ENCODE measurements at regions not wholly inside any gene's neighbourhood (a gene's known extent, or its start where the extent isn't known, plus 50 kb on each side); places are given as distances from the start of the nearest gene placed in this dataset.

DNA sequence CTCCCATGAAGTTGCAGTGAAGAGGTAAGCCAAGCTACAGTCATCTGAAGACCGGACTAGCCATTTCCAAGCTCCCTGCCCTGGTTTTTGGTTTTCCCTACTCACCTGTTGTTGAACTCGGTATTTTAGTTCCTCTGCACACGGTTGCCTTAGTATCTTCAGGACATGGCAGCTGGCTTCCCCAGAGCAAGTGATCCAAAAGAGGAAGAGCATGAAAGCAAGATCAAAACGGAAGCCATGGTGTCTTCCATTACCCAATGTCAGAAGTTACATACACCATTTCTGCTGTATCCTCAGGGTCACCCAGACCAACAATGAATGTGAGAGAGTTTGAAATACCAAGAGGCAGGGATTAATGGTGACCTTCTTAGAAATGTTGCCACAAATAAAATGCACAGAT, 276.6 kb upstream of the CNR1 start:
- Histone ChIP-seq H3K4me2 (no peak overlapping the region), H3K4me1 (ENCODE audit: insufficient read depth) (no peaks in the 10 kb centered on the region), H3K27ac (no peak overlapping the region), H3K9me2 (replicated peaks; ENCODE audit: insufficient read depth) (no peaks in the 10 kb centered on the region), H3K27me3 (no peaks in the 10 kb centered on the region), H4K20me1 (ENCODE audit: insufficient read depth, poor library complexity, severe bottlenecking) (no peaks in the 10 kb centered on the region), H3K9me3 (ENCODE audit: low read depth) (no peaks in the 10 kb centered on the region), H3K36me3 (replicated peaks; ENCODE audit: insufficient read depth, low read depth) (no peaks in the 10 kb centered on the region), H3K79me2 (no peaks in the 10 kb centered on the region), H3K4me3 (no peak overlapping the region), H2AFZ (no peak overlapping the region)
- TF ChIP-seq EZH2phosphoT487 (IDR thresholded peaks at IDR 0.05; ENCODE audit: low read depth, severe bottlenecking, unreplicated experiment), result no peak
- TF ChIP-seq, protein P1, sequence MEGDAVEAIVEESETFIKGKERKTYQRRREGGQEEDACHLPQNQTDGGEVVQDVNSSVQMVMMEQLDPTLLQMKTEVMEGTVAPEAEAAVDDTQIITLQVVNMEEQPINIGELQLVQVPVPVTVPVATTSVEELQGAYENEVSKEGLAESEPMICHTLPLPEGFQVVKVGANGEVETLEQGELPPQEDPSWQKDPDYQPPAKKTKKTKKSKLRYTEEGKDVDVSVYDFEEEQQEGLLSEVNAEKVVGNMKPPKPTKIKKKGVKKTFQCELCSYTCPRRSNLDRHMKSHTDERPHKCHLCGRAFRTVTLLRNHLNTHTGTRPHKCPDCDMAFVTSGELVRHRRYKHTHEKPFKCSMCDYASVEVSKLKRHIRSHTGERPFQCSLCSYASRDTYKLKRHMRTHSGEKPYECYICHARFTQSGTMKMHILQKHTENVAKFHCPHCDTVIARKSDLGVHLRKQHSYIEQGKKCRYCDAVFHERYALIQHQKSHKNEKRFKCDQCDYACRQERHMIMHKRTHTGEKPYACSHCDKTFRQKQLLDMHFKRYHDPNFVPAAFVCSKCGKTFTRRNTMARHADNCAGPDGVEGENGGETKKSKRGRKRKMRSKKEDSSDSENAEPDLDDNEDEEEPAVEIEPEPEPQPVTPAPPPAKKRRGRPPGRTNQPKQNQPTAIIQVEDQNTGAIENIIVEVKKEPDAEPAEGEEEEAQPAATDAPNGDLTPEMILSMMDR (IDR thresholded peaks at IDR 0.05; ENCODE audit: poor library complexity), result no peak
- TF ChIP-seq EZH2 (IDR thresholded peaks at IDR 0.05; ENCODE audit: borderline replicate concordance), result no peak
- WGBS (ENCODE audit: low lambda C conversion rate, missing lambda C conversion rate), result 90% methylated on average over 4 of the region's 4 CpGs
- DNase-seq (ENCODE audit: low spot score), result no peak

DNA sequence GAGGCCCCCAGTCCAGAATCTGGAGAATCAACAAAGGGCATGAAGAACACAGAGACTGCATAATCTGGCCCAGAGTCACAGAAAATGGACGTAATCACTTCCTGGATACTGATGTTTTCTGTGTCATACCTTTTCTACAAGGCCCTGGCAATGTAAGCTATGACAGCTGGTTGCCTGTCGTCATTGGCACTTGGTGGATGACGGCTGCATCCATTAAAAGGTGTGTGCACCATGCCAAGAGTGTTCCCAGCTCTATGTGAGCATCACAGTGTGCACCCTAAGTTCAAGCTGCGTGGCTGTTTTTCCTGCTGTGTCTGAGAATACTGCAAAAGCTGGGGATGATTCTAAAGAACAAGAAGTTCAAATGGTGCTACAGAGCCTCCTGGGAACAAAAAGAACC, 275.2 kb upstream of the CNR1 start:
- no peak overlapping the region for H3K27ac ChIP-seq
- H3K79me2 ChIP-seq, result no peaks in the 10 kb centered on the region
- WGBS (ENCODE audit: low lambda C conversion rate, missing lambda C conversion rate), result 88% methylated on average over 4 of the region's 4 CpGs
- no peaks in the 10 kb centered on the region for H3K36me3 ChIP-seq (replicated peaks; ENCODE audit: insufficient read depth, low read depth)
- no peaks in the 10 kb centered on the region for H3K9me3 ChIP-seq (ENCODE audit: low read depth)
- no peak overlapping the region for H3K4me3 ChIP-seq
- no peak for TF ChIP-seq EZH2 (IDR thresholded peaks at IDR 0.05; ENCODE audit: borderline replicate concordance)
- TF ChIP-seq, protein P1 (IDR thresholded peaks at IDR 0.05; ENCODE audit: poor library complexity), result no peak
- no peak for TF ChIP-seq EZH2phosphoT487 (IDR thresholded peaks at IDR 0.05; ENCODE audit: low read depth, severe bottlenecking, unreplicated experiment)
- no peak for DNase-seq (ENCODE audit: low spot score)
- no peak overlapping the region for H2AFZ ChIP-seq
- no peaks in the 10 kb centered on the region for H4K20me1 ChIP-seq (ENCODE audit: insufficient read depth, poor library complexity, severe bottlenecking)
- no peak overlapping the region for H3K4me2 ChIP-seq
- H3K27me3 ChIP-seq, result no peaks in the 10 kb centered on the region
- H3K9me2 ChIP-seq (replicated peaks; ENCODE audit: insufficient read depth), result no peaks in the 10 kb centered on the region
- no peaks in the 10 kb centered on the region for H3K4me1 ChIP-seq (ENCODE audit: insufficient read depth)

DNA sequence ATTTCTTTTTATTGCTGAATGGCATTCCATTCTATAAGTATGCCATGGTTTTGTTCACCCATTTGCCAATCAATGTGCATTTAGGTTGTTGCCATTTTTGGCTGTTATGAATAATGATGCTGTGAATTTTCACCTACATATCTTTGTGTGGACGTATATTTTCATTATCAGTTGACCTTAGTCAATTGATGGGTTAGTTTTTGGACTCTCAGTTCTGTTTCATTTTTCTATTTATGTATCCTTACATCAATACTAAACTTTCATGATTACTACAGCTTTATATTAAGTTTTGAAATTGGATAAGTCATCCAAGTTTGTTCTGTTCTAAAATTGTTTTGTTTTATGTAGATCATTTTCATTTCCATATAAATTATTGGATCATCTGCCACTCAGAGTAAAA, 261.9 kb upstream of the CNR1 start:
- Histone ChIP-seq H3K4me3 (no peak overlapping the region), H3K4me2 (no peak overlapping the region), H3K4me1 (ENCODE audit: insufficient read depth) (no peaks in the 10 kb centered on the region), H2AFZ (no peak overlapping the region), H3K79me2 (no peaks in the 10 kb centered on the region), H3K27me3 (no peaks in the 10 kb centered on the region), H3K27ac (no peak overlapping the region), H3K36me3 (replicated peaks; ENCODE audit: insufficient read depth, low read depth) (no peaks in the 10 kb centered on the region), H3K9me3 (ENCODE audit: low read depth) (no peaks in the 10 kb centered on the region), H3K9me2 (replicated peaks; ENCODE audit: insufficient read depth) (no peaks in the 10 kb centered on the region), H4K20me1 (ENCODE audit: insufficient read depth, poor library complexity, severe bottlenecking) (no peaks in the 10 kb centered on the region)
- no peak for DNase-seq (ENCODE audit: low spot score)
- WGBS (ENCODE audit: low lambda C conversion rate, missing lambda C conversion rate), result 91% methylated on average over 1 of the region's 1 CpG
- TF ChIP-seq, protein P1 (IDR thresholded peaks at IDR 0.05; ENCODE audit: poor library complexity), result no peak
- no peak for TF ChIP-seq EZH2 (IDR thresholded peaks at IDR 0.05; ENCODE audit: borderline replicate concordance)
- TF ChIP-seq EZH2phosphoT487 (IDR thresholded peaks at IDR 0.05; ENCODE audit: low read depth, severe bottlenecking, unreplicated experiment), result no peak

DNA sequence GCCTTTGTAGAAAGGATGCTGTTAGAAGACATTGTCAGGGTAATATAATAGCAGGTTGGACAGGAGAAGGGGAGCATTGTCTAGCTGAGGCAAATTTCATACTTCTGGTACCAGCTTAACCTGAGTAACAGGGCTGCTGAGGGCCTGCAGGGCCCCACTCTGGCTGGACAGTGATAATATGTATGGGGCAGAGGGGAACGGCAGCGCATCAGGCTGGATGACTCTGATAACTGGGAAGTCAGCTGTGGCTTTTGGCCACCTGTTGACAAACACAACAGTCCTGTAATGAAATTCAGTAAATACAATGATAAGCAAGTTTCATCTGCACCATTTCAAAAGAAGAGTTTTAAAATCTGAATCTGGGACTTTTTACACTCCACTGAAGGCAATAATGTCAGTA, 259.9 kb upstream of the CNR1 start:
- no peak overlapping the region for H3K27ac ChIP-seq
- no peaks in the 10 kb centered on the region for H3K27me3 ChIP-seq
- TF ChIP-seq, protein P1 (IDR thresholded peaks at IDR 0.05; ENCODE audit: poor library complexity), result no peak
- TF ChIP-seq EZH2 (IDR thresholded peaks at IDR 0.05; ENCODE audit: borderline replicate concordance) (no peak), EZH2phosphoT487 (IDR thresholded peaks at IDR 0.05; ENCODE audit: low read depth, severe bottlenecking, unreplicated experiment) (no peak)
- H3K79me2 ChIP-seq, result no peaks in the 10 kb centered on the region
- no peak overlapping the region for H3K4me2 ChIP-seq
- no peaks in the 10 kb centered on the region for H3K9me3 ChIP-seq (ENCODE audit: low read depth)
- H2AFZ ChIP-seq, result no peak overlapping the region
- H3K36me3 ChIP-seq (replicated peaks; ENCODE audit: insufficient read depth, low read depth), result no peaks in the 10 kb centered on the region
- no peaks in the 10 kb centered on the region for H3K4me1 ChIP-seq (ENCODE audit: insufficient read depth)
- no peaks in the 10 kb centered on the region for H3K9me2 ChIP-seq (replicated peaks; ENCODE audit: insufficient read depth)
- WGBS (ENCODE audit: low lambda C conversion rate, missing lambda C conversion rate), result 84% methylated on average over 2 of the region's 2 CpGs
- DNase-seq (ENCODE audit: low spot score), result no peak
- H4K20me1 ChIP-seq (ENCODE audit: insufficient read depth, poor library complexity, severe bottlenecking), result no peaks in the 10 kb centered on the region
- H3K4me3 ChIP-seq, result no peak overlapping the region
